Keratinocyte (primary cell): ENCODE measurements at regions not wholly inside any gene's neighbourhood (a gene's known extent, or its start where the extent isn't known, plus 50 kb on each side); places are given as distances from the start of the nearest gene placed in this dataset.

Source experiments
- EZH2 ChIP-seq: IDR thresholded peaks from one replicate; pipeline ENCODE4 v1.6.1; 2012; ENCODE audit warnings: inconsistent platforms, mild to moderate bottlenecking, low read length, moderate library complexity
- TF ChIP-seq, protein P1 (sequence below), 3 experiments: IDR thresholded peaks in 1 of 3; conservative IDR thresholded peaks in 1 of 3; optimal IDR thresholded peaks in 1 of 3; 2 replicates in 2 of 3; 3 replicates in 1 of 3; pipeline versions ENCODE3 to v1.5.1; 2011; ENCODE audit warnings: low read length in 3 of 3, mild to moderate bottlenecking in 3 of 3, moderate library complexity in 2 of 3, control low read depth in 1 of 3, inconsistent platforms in 1 of 3; ENCODE audit not compliant: insufficient read depth in 2 of 3; ENCODE audit errors: extremely low read depth in 1 of 3

GRCh38 chr3:117226932-117227331 is 517.4 kb downstream of the TUSC7 start:
- TF ChIP-seq, protein P1, sequence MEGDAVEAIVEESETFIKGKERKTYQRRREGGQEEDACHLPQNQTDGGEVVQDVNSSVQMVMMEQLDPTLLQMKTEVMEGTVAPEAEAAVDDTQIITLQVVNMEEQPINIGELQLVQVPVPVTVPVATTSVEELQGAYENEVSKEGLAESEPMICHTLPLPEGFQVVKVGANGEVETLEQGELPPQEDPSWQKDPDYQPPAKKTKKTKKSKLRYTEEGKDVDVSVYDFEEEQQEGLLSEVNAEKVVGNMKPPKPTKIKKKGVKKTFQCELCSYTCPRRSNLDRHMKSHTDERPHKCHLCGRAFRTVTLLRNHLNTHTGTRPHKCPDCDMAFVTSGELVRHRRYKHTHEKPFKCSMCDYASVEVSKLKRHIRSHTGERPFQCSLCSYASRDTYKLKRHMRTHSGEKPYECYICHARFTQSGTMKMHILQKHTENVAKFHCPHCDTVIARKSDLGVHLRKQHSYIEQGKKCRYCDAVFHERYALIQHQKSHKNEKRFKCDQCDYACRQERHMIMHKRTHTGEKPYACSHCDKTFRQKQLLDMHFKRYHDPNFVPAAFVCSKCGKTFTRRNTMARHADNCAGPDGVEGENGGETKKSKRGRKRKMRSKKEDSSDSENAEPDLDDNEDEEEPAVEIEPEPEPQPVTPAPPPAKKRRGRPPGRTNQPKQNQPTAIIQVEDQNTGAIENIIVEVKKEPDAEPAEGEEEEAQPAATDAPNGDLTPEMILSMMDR (optimal IDR thresholded peaks at IDR 0.05 in 1 of 3, IDR thresholded peaks at IDR 0.05 in 1 of 3, conservative IDR thresholded peaks at IDR 0.05 in 1 of 3; ENCODE audit: extremely low read depth in 1 of 3, insufficient read depth in 2 of 3, low read length in 3 of 3), result no peak
- TF ChIP-seq EZH2, result no peak
